ENCODE measurements at regions not wholly inside any gene's neighbourhood (a gene's known extent, or its start where the extent isn't known, plus 50 kb on each side); places are given as distances from the start of the nearest gene placed in this dataset.

- Histone ChIP-seq H3K27ac (ENCODE audit: low read depth, low read length, severe bottlenecking) (peak overlapping the region; percentile 67), H3K9me3 (ENCODE audit: control insufficient read depth, low read length) (no peaks in the 10 kb centered on the region), H3K4me1 (ENCODE audit: control insufficient read depth, insufficient read depth, low read length, poor library complexity, severe bottlenecking) (peaks cover 25% of the 10 kb centered on the region), H3K36me3 (ENCODE audit: control insufficient read depth, insufficient read depth, low read length) (no peaks in the 10 kb centered on the region), H3K4me3 (ENCODE audit: extremely low read depth, insufficient read depth, low read length, poor library complexity, severe bottlenecking) (no peak overlapping the region)
- 50 to 56% methylated on average over 7 to 9 of the region's 9 CpGs for WGBS, 2 experiments (ENCODE audit: insufficient coverage in 2 of 2)
These were observed 138.2 kb downstream of the C16orf95 start for GRCh38 chr16:87178977-87179376.

DNA sequence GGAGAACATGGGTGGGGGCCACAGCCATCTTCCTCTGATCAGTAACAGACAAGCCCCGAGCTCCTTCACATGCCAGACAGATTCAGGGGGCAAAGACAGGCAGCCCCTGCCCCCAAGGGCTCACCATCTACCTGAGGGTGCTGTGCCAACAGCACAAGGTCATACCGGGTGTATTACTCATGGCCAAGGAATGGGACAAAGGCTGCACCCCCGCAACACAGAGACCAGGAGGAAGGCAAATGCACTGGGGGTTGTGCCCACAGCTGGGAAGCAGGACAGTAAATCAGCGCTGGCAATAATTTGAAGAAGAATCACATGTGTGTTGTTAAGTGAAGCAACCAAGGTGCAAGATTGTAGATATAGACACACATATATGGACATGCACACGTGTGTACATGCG lies 137.1 kb downstream of the C16orf95 start:
- no peak overlapping the region for H3K4me3 ChIP-seq (ENCODE audit: extremely low read depth, insufficient read depth, low read length, poor library complexity, severe bottlenecking)
- peaks cover 25% of the 10 kb centered on the region for H3K4me1 ChIP-seq (ENCODE audit: control insufficient read depth, insufficient read depth, low read length, poor library complexity, severe bottlenecking)
- H3K36me3 ChIP-seq (ENCODE audit: control insufficient read depth, insufficient read depth, low read length), result no peaks in the 10 kb centered on the region
- H3K9me3 ChIP-seq (ENCODE audit: control insufficient read depth, low read length), result no peaks in the 10 kb centered on the region
- no peak overlapping the region for H3K27ac ChIP-seq (ENCODE audit: low read depth, low read length, severe bottlenecking)
- 91 to 92% methylated on average over 6 of the region's 6 CpGs for WGBS, 2 experiments (ENCODE audit: insufficient coverage in 2 of 2)

GRCh38 chr16:87182759-87183158 lies 134.4 kb downstream of the C16orf95 start:
- Histone ChIP-seq H3K4me3 (ENCODE audit: extremely low read depth, insufficient read depth, low read length, poor library complexity, severe bottlenecking) (no peak overlapping the region), H3K36me3 (ENCODE audit: control insufficient read depth, insufficient read depth, low read length) (no peaks in the 10 kb centered on the region), H3K9me3 (ENCODE audit: control insufficient read depth, low read length) (no peaks in the 10 kb centered on the region), H3K4me1 (ENCODE audit: control insufficient read depth, insufficient read depth, low read length, poor library complexity, severe bottlenecking) (peaks cover 23% of the 10 kb centered on the region), H3K27ac (ENCODE audit: low read depth, low read length, severe bottlenecking) (no peak overlapping the region)
- WGBS, 2 experiments (ENCODE audit: insufficient coverage in 2 of 2), result 80 to 88% methylated on average over 1 to 2 of the region's 3 CpGs

- Histone ChIP-seq H3K9me3 (ENCODE audit: control insufficient read depth, low read length) (no peaks in the 10 kb centered on the region), H3K4me3 (ENCODE audit: extremely low read depth, insufficient read depth, low read length, poor library complexity, severe bottlenecking) (no peak overlapping the region), H3K27ac (ENCODE audit: low read depth, low read length, severe bottlenecking) (no peak overlapping the region), H3K4me1 (ENCODE audit: control insufficient read depth, insufficient read depth, low read length, poor library complexity, severe bottlenecking) (peaks cover 14% of the 10 kb centered on the region), H3K36me3 (ENCODE audit: control insufficient read depth, insufficient read depth, low read length) (no peaks in the 10 kb centered on the region)
- whole genome bisulfite sequencing, 2 experiments (ENCODE audit: insufficient coverage in 2 of 2), result 89 to 90% methylated on average over 10 of the region's 10 CpGs
These were observed 133.5 kb downstream of the C16orf95 start for GRCh38 chr16:87183647-87184046.

GRCh38 chr16:87185308-87185707 lies 131.9 kb downstream of the C16orf95 start:
- no peak overlapping the region for H3K27ac ChIP-seq (ENCODE audit: low read depth, low read length, severe bottlenecking)
- H3K4me1 ChIP-seq (ENCODE audit: control insufficient read depth, insufficient read depth, low read length, poor library complexity, severe bottlenecking), result no peaks in the 10 kb centered on the region
- no peak overlapping the region for H3K4me3 ChIP-seq (ENCODE audit: extremely low read depth, insufficient read depth, low read length, poor library complexity, severe bottlenecking)
- H3K9me3 ChIP-seq (ENCODE audit: control insufficient read depth, low read length), result no peaks in the 10 kb centered on the region
- WGBS, 2 experiments (ENCODE audit: insufficient coverage in 2 of 2), result 73 to 90% methylated on average over 4 to 6 of the region's 8 CpGs
- H3K36me3 ChIP-seq (ENCODE audit: control insufficient read depth, insufficient read depth, low read length), result no peaks in the 10 kb centered on the region

DNA sequence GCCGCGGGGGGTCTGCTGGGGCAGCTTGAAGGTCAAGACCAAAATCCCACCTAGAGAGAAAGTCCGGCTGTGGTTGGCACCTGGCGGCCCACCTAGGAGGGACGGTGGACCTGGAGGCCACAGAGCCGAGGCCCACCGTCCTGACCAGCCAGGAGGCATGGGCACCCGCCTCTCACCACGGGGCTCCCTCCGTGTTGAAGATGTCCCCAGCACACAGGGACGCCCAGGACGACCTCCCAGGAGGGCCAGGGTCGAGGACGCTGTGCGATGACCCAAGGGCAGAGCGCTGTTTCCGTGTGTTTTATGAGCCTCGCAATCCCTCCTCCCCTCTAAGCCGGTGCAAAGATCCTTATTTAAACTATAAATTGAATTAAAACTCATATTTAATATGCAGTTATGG lies 131.2 kb downstream of the C16orf95 start:
- H3K27ac ChIP-seq (ENCODE audit: low read depth, low read length, severe bottlenecking), result no peak overlapping the region
- H3K36me3 ChIP-seq (ENCODE audit: control insufficient read depth, insufficient read depth, low read length), result no peaks in the 10 kb centered on the region
- H3K9me3 ChIP-seq (ENCODE audit: control insufficient read depth, low read length), result no peaks in the 10 kb centered on the region
- H3K4me3 ChIP-seq (ENCODE audit: extremely low read depth, insufficient read depth, low read length, poor library complexity, severe bottlenecking), result no peak overlapping the region
- no peaks in the 10 kb centered on the region for H3K4me1 ChIP-seq (ENCODE audit: control insufficient read depth, insufficient read depth, low read length, poor library complexity, severe bottlenecking)
- WGBS, 2 experiments (ENCODE audit: insufficient coverage in 2 of 2), result 79 to 84% methylated on average over 7 to 13 of the region's 19 CpGs

DNA sequence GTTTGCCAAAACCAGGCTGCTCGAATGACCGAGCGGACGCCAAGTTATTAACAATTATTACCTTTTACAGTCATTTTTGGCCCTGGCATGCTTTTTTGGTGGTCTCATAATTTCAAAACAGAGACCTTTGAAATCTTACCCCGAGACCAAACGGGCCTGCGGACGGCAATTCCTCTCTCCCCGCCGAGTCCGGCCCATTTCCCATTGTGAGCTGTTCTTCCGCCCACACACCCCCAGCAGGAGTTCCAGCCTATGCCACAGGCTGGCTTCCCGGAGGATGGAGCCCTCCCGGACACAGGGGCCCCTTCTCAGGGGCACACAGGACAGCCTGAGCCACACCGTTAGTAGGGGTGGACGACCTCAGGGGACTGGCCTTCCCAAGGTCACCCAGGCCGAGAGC lies 130.7 kb downstream of the C16orf95 start:
- no peak overlapping the region for H3K27ac ChIP-seq (ENCODE audit: low read depth, low read length, severe bottlenecking)
- H3K4me1 ChIP-seq (ENCODE audit: control insufficient read depth, insufficient read depth, low read length, poor library complexity, severe bottlenecking), result no peaks in the 10 kb centered on the region
- H3K36me3 ChIP-seq (ENCODE audit: control insufficient read depth, insufficient read depth, low read length), result no peaks in the 10 kb centered on the region
- H3K9me3 ChIP-seq (ENCODE audit: control insufficient read depth, low read length), result no peaks in the 10 kb centered on the region
- H3K4me3 ChIP-seq (ENCODE audit: extremely low read depth, insufficient read depth, low read length, poor library complexity, severe bottlenecking), result no peak overlapping the region
- WGBS, 2 experiments (ENCODE audit: insufficient coverage in 2 of 2), result 60 to 65% methylated on average over 15 to 17 of the region's 17 CpGs

- no peak overlapping the region for H3K27ac ChIP-seq (ENCODE audit: low read depth, low read length, severe bottlenecking)
- WGBS, 2 experiments (ENCODE audit: insufficient coverage in 2 of 2), result 79 to 88% methylated on average over 8 to 10 of the region's 11 CpGs
- no peaks in the 10 kb centered on the region for H3K9me3 ChIP-seq (ENCODE audit: control insufficient read depth, low read length)
- no peak overlapping the region for H3K4me3 ChIP-seq (ENCODE audit: extremely low read depth, insufficient read depth, low read length, poor library complexity, severe bottlenecking)
- no peaks in the 10 kb centered on the region for H3K36me3 ChIP-seq (ENCODE audit: control insufficient read depth, insufficient read depth, low read length)
- no peaks in the 10 kb centered on the region for H3K4me1 ChIP-seq (ENCODE audit: control insufficient read depth, insufficient read depth, low read length, poor library complexity, severe bottlenecking)
These were observed 130.2 kb downstream of the C16orf95 start for GRCh38 chr16:87186876-87187533.

- Histone ChIP-seq H3K27ac (ENCODE audit: low read depth, low read length, severe bottlenecking) (no peak overlapping the region), H3K4me1 (ENCODE audit: control insufficient read depth, insufficient read depth, low read length, poor library complexity, severe bottlenecking) (no peaks in the 10 kb centered on the region), H3K36me3 (ENCODE audit: control insufficient read depth, insufficient read depth, low read length) (no peaks in the 10 kb centered on the region), H3K4me3 (ENCODE audit: extremely low read depth, insufficient read depth, low read length, poor library complexity, severe bottlenecking) (no peak overlapping the region), H3K9me3 (ENCODE audit: control insufficient read depth, low read length) (no peaks in the 10 kb centered on the region)
- 95 to 97% methylated on average over 3 to 8 of the region's 8 CpGs for WGBS, 2 experiments (ENCODE audit: insufficient coverage in 2 of 2)
These were observed 129.1 kb downstream of the C16orf95 start for GRCh38 chr16:87188104-87188503.

GRCh38 chr16:87189426-87189825 lies 127.8 kb downstream of the C16orf95 start:
- no peaks in the 10 kb centered on the region for H3K9me3 ChIP-seq (ENCODE audit: control insufficient read depth, low read length)
- H3K27ac ChIP-seq (ENCODE audit: low read depth, low read length, severe bottlenecking), result no peak overlapping the region
- WGBS, 2 experiments (ENCODE audit: insufficient coverage in 2 of 2), result 95 to 96% methylated on average over 7 of the region's 8 CpGs
- no peak overlapping the region for H3K4me3 ChIP-seq (ENCODE audit: extremely low read depth, insufficient read depth, low read length, poor library complexity, severe bottlenecking)
- no peaks in the 10 kb centered on the region for H3K36me3 ChIP-seq (ENCODE audit: control insufficient read depth, insufficient read depth, low read length)
- H3K4me1 ChIP-seq (ENCODE audit: control insufficient read depth, insufficient read depth, low read length, poor library complexity, severe bottlenecking), result no peaks in the 10 kb centered on the region

DNA sequence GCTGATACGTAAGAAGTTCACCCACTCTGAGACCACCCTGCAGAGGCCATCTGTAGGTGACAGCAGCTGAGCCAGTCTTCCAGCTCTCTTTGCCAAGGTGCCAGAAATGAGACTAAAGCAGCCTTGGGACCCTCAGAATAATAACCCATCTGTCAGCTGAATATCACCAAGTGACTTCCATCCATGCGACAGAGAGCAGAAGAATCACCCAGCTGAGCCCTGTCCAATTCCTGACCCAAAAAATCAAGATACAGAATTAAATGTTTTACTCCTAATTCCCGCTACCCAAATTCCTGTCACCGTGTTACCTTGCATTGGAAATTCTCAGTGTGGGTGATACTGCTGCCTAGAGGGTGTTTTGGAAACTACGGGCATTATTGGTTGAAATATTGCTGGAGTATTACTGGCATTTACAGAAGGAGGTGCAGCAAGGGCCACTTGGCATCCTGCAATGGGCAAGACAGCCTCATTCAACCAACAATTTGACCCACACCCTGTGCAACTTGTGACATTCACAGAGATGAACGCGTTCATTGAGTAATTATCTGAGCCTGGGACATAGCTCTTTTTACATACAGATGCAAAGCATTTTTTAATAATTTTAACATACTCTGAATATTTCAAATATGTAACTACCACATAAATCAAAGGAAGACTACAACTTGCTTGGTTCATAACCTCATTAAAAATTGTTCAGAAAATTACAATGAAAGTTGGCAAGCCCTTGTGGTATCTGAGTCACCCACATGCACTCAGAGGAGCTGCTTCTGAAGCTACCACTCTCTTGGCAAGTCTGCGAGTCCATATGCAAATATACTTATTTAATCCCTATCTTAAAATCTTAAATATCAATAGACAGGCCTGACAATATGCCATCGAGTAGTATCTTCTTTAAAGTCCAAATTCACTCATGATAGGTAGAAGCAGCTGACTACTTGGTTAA lies 126.6 kb downstream of the C16orf95 start:
- no peaks in the 10 kb centered on the region for H3K36me3 ChIP-seq (ENCODE audit: control insufficient read depth, insufficient read depth, low read length)
- no peaks in the 10 kb centered on the region for H3K4me1 ChIP-seq (ENCODE audit: control insufficient read depth, insufficient read depth, low read length, poor library complexity, severe bottlenecking)
- no peak overlapping the region for H3K4me3 ChIP-seq (ENCODE audit: extremely low read depth, insufficient read depth, low read length, poor library complexity, severe bottlenecking)
- 78 to 94% methylated on average over 4 to 6 of the region's 9 CpGs for WGBS, 2 experiments (ENCODE audit: insufficient coverage in 2 of 2)
- H3K27ac ChIP-seq (ENCODE audit: low read depth, low read length, severe bottlenecking), result no peak overlapping the region
- no peaks in the 10 kb centered on the region for H3K9me3 ChIP-seq (ENCODE audit: control insufficient read depth, low read length)
